OCI-LY3 (cell line): ENCODE measurements at regions not wholly inside any gene's neighbourhood (a gene's known extent, or its start where the extent isn't known, plus 50 kb on each side); places are given as distances from the start of the nearest gene placed in this dataset.

ENCODE experiments used
- EZH2phosphoT487 ChIP-seq: fragments of 200-600 bp; shearing (Covaris generic); IDR thresholded peaks from 2 replicates; pipeline ENCODE4 v1.6.1; 2018; ENCODE audit warnings: antibody characterized with exemption, mixed run types, low read depth
- TF ChIP-seq, protein P1 (sequence below): fragments of 200-600, 300-600 bp; sonication (generic); IDR thresholded peaks from 2 replicates; pipeline ENCODE4 v1.5.1; 2014; ENCODE audit warnings: antibody characterized with exemption, low read length, low read depth

DNA sequence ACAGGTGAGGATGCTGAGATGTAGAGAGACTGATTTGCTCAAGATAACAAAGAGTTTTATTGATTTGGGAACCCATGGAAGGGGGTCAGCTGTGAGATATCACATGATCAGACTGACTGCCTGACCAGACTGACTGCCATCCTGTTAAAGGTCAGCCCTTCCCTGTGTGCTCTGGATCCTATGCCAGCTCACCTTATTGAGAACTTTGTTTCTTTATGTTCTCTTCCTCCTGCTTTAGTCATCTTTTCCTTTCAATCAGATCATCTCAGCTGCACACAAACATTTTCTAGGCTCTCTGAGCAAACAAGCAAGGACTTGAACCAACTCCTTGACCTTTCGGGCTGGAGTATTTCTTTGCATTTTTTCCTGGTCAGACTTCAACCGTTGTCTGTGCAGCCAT lies 50.0 kb upstream of the MTPN start:
- TF ChIP-seq, protein P1, sequence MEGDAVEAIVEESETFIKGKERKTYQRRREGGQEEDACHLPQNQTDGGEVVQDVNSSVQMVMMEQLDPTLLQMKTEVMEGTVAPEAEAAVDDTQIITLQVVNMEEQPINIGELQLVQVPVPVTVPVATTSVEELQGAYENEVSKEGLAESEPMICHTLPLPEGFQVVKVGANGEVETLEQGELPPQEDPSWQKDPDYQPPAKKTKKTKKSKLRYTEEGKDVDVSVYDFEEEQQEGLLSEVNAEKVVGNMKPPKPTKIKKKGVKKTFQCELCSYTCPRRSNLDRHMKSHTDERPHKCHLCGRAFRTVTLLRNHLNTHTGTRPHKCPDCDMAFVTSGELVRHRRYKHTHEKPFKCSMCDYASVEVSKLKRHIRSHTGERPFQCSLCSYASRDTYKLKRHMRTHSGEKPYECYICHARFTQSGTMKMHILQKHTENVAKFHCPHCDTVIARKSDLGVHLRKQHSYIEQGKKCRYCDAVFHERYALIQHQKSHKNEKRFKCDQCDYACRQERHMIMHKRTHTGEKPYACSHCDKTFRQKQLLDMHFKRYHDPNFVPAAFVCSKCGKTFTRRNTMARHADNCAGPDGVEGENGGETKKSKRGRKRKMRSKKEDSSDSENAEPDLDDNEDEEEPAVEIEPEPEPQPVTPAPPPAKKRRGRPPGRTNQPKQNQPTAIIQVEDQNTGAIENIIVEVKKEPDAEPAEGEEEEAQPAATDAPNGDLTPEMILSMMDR = no peak
- no peak for TF ChIP-seq EZH2phosphoT487
